LNCAP (cell line): ENCODE measurements at regions not wholly inside any gene's neighbourhood (a gene's known extent, or its start where the extent isn't known, plus 50 kb on each side); places are given as distances from the start of the nearest gene placed in this dataset.

ENCODE experiments used
- CTCF ChIP-seq: fragments of 450-650 bp; IDR thresholded peaks from 2 replicates; pipeline ENCODE4 v1.5.1; 2017; ENCODE audit warnings: mild to moderate bottlenecking

GRCh38 chr12:25792031-25792430 lies 166.5 kb upstream of the RASSF8 start:
- no peak for TF ChIP-seq CTCF

GRCh38 chr12:25793196-25793595 lies 165.3 kb upstream of the RASSF8 start:
- TF ChIP-seq CTCF = no peak

GRCh38 chr12:25794571-25794970 lies 163.9 kb upstream of the RASSF8 start:
- no peak for TF ChIP-seq CTCF

GRCh38 chr12:25796523-25797000 lies 161.9 kb upstream of the RASSF8 start:
- no peak for TF ChIP-seq CTCF

- TF ChIP-seq CTCF = no peak
These were observed 161.1 kb upstream of the RASSF8 start for GRCh38 chr12:25797386-25797785.

- no peak for TF ChIP-seq CTCF
These were observed 160.5 kb upstream of the RASSF8 start for GRCh38 chr12:25797949-25798348.

- TF ChIP-seq CTCF = no peak
These were observed 158.4 kb upstream of the RASSF8 start for GRCh38 chr12:25800101-25800500.

- no peak for TF ChIP-seq CTCF
These were observed 156.7 kb upstream of the RASSF8 start for GRCh38 chr12:25801734-25802133.
